NOMO-1 treated with DMSO at 0.1 percent for 48 hours (cell line): ENCODE measurements at regions not wholly inside any gene's neighbourhood (a gene's known extent, or its start where the extent isn't known, plus 50 kb on each side); places are given as distances from the start of the nearest gene placed in this dataset.

Experiments used
- DNase-seq: peaks from one replicate; lab custom pipeline; 2025; ENCODE audit not compliant: unreplicated experiment; lab: John Stamatoyannopoulos, UW

- DNase-seq: no peak
These were observed 145.9 kb downstream of the CARTPT start for GRCh38 chr5:71864730-71865601.

DNA sequence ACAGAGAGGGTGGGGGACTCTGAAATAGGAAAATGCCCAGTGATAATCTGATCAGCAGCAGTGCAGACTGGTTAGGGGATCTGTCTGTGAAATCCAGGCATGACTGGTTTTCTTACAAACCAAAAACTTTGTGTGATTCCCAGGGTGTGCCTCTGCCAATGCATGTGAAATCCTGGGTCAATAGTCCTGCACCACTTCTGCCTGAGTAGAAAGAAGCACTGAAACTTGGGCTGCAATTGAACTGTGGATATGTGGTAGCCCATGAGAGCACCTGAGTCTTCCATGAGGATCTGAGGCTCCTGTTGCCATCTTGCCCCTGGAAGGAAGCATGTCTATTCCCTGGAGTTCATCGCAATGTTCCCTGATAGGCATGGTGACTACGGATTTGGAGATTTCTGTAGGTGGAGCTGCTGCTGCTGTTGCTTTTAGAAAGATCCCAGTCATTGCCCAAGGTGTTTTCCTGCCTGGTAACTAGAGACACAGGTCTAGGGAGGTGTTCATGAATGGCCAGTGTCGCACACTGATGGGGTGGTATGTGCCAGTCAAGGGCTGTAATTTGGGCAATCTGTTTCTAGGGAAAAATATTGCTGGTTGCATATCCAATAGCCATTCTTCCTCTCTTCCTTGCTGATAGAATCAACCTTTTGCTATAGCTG, 146.7 kb downstream of the CARTPT start:
- no peak for DNase-seq

GRCh38 chr5:71872311-71872864, 153.3 kb downstream of the CARTPT start:
- no peak for DNase-seq

DNA sequence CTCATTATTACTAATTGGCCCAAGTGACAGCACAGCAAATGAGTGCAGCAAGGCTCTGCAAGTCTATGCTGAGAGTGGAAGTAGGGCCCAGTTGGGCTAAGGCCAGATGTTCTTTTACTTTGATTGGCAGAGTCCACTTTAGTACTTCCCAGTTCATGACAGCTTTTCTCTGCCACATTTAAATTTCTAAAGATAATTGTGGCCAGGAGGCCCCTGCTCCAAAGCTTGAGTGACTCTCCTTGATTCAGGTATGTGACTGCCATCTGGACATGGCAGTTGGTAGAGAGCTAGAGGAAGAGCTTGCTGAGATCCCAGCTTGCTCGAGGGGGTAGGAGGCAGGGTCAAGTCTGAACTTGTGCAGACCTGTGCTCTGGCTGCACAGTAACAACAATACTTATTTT, 154.1 kb downstream of the CARTPT start:
- DNase-seq: no peak

DNA sequence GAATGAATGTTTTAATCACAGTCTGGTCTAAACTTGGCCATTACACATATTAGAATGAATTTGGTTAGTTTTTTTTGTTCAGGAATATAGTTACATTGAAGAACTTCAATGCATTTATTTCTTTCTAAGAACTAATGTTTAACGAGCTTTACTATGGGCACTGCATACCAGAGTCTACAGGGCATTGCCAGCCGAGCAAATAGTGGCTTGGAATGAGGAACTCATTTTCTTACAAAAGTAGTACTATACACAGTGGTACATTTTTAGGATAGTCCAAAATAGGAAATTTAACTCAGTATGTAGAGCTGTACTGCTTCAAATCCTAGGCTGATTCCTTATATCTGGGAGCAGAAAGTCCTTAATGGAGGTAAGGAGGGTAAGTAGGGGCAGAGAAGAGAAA, 155.4 kb downstream of the CARTPT start:
- no peak for DNase-seq

DNA sequence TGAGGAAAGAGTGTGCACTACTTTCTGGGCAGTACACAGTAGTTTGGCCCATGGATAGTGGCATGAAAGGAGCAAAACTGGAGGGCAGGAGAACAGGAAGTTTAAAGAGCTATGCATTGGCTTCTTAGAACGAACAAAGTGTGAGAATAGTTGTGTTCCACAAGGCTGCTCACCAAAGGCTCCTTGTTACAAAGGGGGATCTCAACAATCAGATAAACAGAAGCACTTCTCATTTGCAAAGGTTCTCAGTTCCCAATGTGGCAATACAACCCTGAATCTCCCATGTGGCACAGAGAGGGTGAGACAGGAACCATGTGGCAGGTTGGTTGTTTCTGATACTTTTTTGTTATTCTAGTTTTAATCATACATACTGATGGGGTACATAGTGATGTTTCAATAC, 158.4 kb downstream of the CARTPT start:
- DNase-seq: no peak

DNA sequence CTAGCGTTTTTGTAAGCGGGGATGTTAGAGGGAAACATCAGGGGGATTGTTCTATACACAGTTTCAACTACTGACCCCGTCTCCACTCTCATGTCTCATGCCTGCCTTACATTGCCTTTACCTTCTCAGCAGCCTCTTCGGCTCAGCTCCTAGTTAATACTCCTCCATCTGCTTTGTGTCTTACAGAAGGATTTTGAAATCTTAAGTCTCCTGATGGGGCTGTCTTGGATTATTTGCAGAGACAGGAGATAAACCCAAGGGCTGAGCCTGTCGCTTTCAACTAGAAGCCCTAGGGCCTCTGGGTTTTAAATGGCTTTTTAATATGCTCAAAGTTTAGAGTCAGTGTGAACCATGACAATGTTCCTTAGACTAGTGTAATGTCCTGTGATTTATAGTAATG, 161.5 kb downstream of the CARTPT start:
- no peak for DNase-seq

DNA sequence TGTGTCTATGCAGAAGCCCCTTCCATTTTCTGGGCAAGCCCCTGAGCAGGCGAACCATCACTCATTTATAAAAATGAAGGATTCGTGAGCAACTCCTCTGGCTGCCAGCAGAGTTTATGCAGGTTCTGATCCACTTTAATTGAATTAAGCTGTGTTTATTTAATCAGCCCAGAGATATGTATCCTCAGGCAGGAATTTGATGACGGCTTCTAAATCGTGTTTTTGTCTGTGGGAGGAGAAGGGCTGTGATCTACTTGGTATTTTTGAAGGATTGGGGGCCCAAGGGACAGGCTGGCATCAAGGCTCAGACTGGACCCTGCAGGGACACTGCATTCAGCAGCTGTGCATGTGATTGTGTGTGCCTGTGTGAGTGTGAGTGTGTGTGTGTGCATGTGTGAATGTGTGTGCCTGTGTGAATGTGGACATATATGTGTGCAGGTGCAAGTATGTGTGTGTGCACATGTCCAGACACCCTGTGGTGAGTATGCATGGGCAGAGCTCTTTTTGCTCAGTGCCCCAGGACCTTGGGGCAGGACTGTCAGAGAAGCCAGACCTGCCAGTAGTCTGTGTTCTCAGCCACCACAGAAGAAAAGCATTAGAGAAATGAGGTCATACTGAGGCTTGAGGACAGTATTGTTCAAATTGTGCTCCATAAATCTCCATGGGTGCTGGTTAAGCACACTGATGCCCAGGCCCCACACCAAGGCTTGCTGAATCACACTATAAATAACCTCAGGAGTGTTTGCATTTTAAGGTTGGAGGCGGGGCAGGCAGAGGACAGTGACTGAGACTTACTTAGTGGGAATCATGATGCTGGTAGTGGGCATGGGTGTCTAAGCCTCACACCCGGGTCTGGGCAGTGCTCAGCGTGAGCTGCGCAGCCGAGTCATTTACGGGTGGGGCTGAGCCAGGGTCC, 164.0 kb downstream of the CARTPT start:
- no peak for DNase-seq

DNA sequence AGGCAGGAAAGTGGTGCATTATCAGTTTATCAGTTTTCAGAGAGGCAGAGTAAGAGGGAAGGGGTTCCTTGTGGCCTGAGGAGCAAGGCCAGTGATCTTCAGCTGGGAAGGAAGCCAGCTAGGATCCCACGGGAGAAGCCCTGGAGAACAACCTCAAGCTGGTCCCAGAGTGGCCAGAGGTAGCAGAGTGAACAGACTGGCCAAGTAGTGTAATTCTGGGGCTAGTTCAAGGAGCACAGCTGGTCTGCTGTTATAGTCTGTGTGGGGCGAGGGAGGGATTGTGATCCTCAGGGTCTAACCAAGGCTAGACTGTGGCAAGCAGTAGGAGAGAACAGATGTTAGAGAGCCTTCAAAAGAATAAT, 164.6 kb downstream of the CARTPT start:
- no peak for DNase-seq

DNA sequence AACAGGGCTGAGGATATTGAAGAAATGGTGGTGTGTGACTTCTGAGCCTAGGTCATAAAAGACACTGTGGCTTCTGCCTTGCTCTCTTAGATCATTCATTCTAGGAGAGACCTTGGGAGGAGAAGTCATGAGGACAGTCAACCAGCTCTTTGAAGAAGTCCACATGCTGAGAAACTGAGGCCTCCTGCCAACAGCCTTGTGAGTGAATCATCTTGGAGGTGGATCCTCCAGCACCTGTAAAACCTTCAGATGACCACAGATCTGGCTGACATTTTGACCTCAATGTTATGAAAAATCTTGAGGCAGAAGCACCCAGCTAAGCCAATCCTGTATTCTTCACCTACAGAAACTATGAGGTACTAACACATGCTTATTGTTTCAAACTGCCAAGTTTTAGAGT, 165.9 kb downstream of the CARTPT start:
- DNase-seq: no peak

DNA sequence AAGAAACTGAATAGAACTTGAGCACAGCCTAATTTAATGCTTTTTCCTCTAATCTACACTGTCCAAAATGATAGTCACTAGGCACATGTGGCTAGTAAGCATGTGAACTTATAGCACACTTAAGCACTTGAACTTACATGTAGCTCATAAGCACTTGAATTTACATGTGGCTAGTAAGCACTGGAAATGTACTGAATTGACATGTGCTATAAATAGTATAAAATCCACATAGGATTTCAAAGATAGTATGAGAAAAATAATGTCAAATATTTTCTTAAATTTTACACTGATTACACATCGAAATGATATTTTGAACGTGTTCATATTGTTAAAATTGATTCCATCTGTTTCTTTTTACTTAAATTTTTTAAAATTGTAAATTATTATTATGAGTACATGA, 167.3 kb downstream of the CARTPT start:
- no peak for DNase-seq

DNA sequence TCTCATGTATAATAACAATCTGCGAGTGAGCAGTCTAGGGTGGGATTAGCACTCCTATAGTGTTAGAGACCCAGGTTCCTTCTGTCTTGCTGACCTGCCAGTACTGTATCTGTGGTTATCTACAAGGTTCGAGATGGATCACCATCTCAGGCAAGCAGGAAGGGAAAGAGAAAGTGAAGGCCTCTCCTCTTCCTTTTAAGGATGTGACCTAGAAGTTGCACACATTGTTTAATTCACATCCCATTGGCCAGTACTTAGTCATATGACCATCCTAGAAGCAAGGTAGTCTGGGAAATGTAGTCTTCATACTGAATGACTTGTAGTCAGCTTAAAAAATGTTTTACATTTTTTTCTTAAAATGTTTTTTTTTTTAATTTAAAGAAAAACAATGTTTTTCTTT, 168.6 kb downstream of the CARTPT start:
- DNase-seq: peak; percentile 84

DNA sequence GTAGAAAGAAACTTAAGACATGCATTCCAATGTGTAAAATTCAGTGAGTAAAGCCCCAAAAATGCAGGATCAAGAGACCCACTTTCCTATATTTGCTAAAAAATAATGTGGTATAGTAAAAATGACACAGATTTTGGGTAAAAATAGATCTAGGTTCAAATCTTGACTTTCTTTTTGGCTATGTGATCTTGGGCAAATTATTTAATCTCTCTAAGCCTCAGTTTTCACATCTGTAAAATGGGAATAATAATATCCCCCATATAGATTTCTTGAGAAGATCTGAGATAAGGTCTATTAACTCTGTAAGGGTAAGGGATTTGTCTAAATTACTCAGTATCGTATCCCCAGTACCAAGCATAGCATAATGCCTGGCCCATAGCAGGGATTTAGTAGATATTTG, 172.3 kb downstream of the CARTPT start:
- DNase-seq: no peak

DNA sequence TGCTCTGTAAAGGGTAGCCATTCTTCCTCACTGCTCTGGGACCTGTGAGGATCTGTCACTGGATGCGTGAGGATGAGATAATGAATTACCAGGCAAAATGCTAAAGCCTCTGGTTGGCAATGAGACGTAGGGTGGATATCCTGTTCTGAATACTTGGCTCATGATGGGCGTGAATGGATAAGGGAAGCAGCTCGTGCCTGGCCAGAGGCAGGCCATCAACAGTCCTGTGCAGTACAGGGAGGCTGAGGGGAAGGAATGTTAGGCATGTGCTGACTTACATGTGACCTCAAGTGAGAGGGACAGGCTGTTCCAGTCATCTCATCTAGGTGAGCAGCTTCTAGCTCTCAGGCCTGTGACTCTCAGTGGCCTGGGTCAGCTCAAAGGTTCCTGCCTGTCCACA, 172.8 kb downstream of the CARTPT start:
- no peak for DNase-seq

DNA sequence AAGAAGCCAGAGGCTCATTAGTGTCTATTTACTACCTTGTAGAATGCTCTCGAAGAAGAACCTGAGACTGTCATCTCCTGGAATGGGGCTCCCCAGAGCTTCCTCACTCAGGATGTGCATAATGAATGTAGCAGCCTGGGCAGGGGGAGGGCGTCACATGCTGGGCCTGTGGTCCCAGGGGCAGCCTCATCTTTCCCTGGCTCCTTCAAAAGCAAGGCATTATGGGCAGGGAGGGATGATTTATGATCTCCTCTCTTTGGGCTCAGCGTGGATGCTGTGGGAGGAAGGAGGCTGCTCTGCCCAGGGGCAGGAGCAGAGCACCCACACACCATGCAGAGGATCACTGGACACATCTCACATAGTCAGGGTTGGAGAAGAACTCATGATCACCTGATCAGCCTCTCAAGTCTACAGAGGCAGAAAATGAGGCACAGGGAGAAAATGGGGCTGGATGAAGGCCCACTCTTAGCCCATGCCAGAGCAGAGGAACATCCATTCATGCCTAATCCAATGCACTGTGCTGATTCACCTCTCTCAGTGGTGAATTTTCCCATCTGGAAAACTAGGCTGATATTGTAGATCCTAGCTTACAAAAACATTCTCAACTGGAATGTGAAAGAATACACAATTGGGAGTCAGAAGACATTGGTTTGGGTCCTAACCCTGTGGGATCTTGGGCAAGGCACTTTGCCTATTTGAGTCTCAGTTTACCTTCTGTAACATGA, 173.7 kb downstream of the CARTPT start:
- DNase-seq: no peak

DNA sequence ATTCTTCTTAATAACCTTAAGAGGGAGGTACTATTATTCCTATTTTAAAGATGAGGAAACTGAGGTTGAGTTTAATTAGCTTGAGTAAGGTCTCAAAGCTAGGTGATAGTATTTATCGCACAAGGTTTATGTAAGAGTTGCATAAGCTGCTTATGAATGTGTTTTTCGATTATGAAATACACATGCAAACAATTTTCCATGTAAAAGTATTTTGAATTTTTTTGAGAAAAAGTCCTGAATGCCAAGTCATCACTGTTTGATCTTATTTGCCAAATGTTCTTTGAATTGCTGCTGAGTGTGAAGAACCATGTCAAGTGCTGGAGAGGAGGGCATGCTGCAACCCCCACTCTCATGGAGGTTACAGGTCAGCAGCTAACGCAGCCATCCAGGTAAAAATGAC, 174.4 kb downstream of the CARTPT start:
- DNase-seq: no peak

DNA sequence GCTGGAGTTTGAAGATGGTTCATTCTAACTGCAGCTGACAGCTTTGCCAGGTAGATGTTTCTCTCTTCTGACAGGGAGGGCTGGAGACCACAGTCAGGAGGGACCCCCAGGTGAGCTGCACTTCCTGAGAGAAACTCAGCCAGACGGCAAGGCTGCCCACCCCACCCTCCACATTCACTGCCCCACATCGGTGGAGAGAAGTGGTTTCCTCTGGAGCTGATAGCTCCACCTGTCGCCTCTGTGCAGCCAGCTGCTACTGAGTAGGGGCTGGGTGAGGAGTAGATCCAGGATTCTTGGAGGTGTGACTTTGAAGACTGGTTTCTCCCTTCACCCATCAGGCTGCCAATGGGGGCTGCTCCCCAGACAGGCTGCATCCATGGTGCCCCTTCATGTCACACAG, 175.0 kb downstream of the CARTPT start:
- no peak for DNase-seq

DNA sequence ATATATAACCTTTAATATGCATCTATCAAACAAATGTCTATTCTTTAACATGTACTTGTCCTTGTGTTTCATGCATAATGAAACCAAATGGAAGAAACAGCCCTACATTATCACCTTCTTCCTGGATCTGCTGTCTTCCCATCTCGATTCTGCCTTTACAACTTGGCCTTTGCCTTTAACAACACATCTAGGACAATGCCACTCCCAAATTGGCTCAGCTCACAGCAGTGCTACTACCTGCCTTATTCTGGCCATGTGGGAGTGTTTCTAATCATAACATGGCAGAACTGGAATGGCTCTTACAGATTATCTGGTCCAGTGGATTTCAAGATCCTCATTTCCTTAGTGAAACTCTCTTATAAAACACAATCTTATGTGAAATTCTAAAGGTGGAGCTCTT, 176.5 kb downstream of the CARTPT start:
- no peak for DNase-seq

GRCh38 chr5:71899865-71900342, 180.8 kb downstream of the CARTPT start:
- DNase-seq: no peak

DNA sequence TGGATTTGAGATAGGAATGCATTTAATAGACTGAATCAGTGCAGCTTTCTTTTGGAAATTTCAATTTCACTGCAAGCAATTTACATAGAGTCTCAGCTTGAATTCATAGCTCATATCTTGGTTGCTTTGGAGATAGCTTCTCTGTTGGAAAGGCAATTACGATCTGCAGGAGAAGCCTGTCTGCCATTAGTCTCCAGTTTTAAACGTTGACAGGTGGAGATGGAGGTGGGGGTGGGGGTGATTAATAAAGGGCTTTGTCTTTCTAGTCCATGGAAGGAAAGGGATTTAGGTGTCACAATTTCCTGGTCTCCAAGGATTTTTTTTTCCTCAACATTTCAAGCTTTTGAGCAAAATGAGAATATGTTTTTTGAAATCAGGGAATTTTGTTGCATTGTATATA, 184.7 kb downstream of the CARTPT start:
- DNase-seq: no peak

GRCh38 chr5:71904852-71905251, 185.8 kb downstream of the CARTPT start:
- DNase-seq: no peak
